ENCODE measurements at regions not wholly inside any gene's neighbourhood (a gene's known extent, or its start where the extent isn't known, plus 50 kb on each side); places are given as distances from the start of the nearest gene placed in this dataset.

DNA sequence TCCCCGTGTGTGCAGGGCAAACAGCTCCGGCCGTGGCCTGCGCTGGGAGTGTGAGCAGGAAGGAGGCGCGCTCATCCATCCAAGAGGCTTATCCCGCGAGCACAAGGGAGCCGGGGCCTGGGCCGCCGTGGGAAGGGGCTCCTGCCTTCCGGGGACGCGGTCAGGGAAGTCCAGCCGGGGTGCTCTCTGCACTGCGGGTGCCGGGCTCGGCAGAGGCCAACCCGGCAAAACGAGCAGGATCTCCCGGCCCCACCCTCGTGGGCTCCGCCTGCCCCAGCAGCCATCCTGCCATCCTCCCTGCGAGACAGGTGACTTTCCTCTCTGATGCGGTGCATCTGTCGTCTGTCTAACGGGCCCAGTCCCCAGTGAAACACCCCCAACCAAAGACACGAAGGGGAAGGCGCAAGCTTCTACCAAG, 244.2 kb downstream of the AUH start:
- ATAC-seq (ENCODE audit: insufficient read depth, low read depth), result no peak
- TF ChIP-seq, protein P1, sequence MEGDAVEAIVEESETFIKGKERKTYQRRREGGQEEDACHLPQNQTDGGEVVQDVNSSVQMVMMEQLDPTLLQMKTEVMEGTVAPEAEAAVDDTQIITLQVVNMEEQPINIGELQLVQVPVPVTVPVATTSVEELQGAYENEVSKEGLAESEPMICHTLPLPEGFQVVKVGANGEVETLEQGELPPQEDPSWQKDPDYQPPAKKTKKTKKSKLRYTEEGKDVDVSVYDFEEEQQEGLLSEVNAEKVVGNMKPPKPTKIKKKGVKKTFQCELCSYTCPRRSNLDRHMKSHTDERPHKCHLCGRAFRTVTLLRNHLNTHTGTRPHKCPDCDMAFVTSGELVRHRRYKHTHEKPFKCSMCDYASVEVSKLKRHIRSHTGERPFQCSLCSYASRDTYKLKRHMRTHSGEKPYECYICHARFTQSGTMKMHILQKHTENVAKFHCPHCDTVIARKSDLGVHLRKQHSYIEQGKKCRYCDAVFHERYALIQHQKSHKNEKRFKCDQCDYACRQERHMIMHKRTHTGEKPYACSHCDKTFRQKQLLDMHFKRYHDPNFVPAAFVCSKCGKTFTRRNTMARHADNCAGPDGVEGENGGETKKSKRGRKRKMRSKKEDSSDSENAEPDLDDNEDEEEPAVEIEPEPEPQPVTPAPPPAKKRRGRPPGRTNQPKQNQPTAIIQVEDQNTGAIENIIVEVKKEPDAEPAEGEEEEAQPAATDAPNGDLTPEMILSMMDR (IDR thresholded peaks at IDR 0.05; ENCODE audit: borderline replicate concordance, extremely low read depth, low read length, poor library complexity, severe bottlenecking), result no peak
- Histone ChIP-seq H3K27ac (ENCODE audit: low read length) (no peak overlapping the region), H3K4me1 (ENCODE audit: insufficient read depth, low read length) (no peaks in the 10 kb centered on the region), H3K9ac (ENCODE audit: low read depth, low read length) (no peak overlapping the region), H3K4me2 (ENCODE audit: insufficient read depth, low read length) (no peak overlapping the region), H3K27me3 (ENCODE audit: insufficient read depth, low read length, poor library complexity) (no peaks in the 10 kb centered on the region), H3K36me3 (ENCODE audit: insufficient read depth, low read length) (no peaks in the 10 kb centered on the region), H3K9me3 (ENCODE audit: insufficient read depth, low read length, severe bottlenecking) (no peaks in the 10 kb centered on the region), H4K20me1 (ENCODE audit: insufficient read depth, low read length) (no peaks in the 10 kb centered on the region), H3K4me3 (ENCODE audit: low read depth in 1 of 2, low read length in 2 of 2) (no peak overlapping the region), H2AFZ (ENCODE audit: low read depth, low read length) (no peak overlapping the region), H3K79me2 (ENCODE audit: insufficient read depth, low read length) (no peaks in the 10 kb centered on the region)
- DNase-seq, result no peak

DNA sequence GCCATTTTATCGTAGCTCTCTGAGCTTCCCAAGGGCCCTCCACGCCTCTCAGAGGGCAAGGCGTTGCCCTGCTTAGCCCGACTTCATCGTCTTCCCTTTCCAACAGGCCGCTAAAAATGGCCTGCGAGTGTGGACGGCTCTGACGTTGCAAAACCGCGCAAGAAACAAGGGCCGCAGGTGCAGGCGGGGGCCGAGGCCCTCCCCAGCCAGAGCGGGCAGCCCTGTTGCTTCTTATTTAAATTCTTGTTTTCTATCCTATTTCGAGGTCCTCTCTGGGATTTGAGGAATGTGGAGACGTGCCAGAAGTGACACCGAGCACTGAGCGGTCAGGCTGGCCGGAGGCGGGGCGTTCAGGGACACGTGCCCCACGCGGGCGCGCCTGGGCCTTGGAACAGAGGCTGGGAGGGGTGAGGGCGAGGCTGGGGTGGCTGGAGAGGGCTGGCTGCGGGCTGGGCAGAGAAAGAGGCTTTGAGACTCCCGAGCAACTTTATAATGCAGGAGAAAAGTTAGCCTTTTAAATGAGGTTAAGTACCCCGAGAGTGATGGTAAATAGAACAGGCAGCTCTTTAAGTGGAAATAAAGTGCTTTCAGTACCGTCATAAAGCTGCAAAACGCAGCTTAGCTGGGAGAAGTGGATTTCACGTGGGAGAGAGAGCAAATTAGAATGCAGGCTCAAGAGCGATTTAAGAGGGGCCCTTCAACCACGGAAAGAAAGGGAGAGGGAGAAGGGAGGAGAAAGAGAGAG, 243.6 kb downstream of the AUH start:
- DNase-seq (no peak), ATAC-seq (ENCODE audit: insufficient read depth, low read depth) (no peak)
- H3K79me2 ChIP-seq (ENCODE audit: insufficient read depth, low read length), result no peaks in the 10 kb centered on the region
- H3K36me3 ChIP-seq (ENCODE audit: insufficient read depth, low read length), result no peaks in the 10 kb centered on the region
- H3K9me3 ChIP-seq (ENCODE audit: insufficient read depth, low read length, severe bottlenecking), result no peaks in the 10 kb centered on the region
- H4K20me1 ChIP-seq (ENCODE audit: insufficient read depth, low read length), result no peaks in the 10 kb centered on the region
- no peak overlapping the region for H3K9ac ChIP-seq (ENCODE audit: low read depth, low read length)
- TF ChIP-seq EZH2 (IDR thresholded peaks at IDR 0.05; ENCODE audit: borderline replicate concordance, low read depth, low read length, severe bottlenecking), result no peak
- TF ChIP-seq, protein P1 (IDR thresholded peaks at IDR 0.05; ENCODE audit: borderline replicate concordance, extremely low read depth, low read length, poor library complexity, severe bottlenecking), result no peak
- H3K27ac ChIP-seq (ENCODE audit: low read length), result no peak overlapping the region
- H3K27me3 ChIP-seq (ENCODE audit: insufficient read depth, low read length, poor library complexity), result no peaks in the 10 kb centered on the region
- no peak overlapping the region for H2AFZ ChIP-seq (ENCODE audit: low read depth, low read length)
- H3K4me3 ChIP-seq (ENCODE audit: low read depth in 1 of 2, low read length in 2 of 2), result no peak overlapping the region
- no peak overlapping the region for H3K4me2 ChIP-seq (ENCODE audit: insufficient read depth, low read length)
- no peaks in the 10 kb centered on the region for H3K4me1 ChIP-seq (ENCODE audit: insufficient read depth, low read length)

DNA sequence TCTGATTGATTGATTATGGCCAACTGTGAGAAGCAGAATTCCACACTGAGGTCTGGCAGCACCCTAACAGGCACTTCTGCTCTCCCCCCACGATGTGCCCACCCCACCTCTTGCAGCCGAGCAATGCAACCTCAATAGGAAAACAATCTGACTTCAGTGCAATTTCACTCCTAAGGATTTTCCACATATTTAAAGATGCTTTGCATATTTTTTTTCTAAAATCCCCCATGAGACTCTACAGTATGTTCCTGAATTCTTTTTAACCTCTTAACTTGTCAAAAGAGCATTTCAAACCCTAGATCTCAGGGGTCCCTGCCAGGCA, 243.1 kb downstream of the AUH start:
- H3K79me2 ChIP-seq (ENCODE audit: insufficient read depth, low read length), result no peaks in the 10 kb centered on the region
- H3K4me2 ChIP-seq (ENCODE audit: insufficient read depth, low read length), result no peak overlapping the region
- DNase-seq (no peak), ATAC-seq (ENCODE audit: insufficient read depth, low read depth) (no peak)
- H3K27me3 ChIP-seq (ENCODE audit: insufficient read depth, low read length, poor library complexity), result no peaks in the 10 kb centered on the region
- no peak overlapping the region for H3K4me3 ChIP-seq (ENCODE audit: low read depth in 1 of 2, low read length in 2 of 2)
- no peak overlapping the region for H3K9ac ChIP-seq (ENCODE audit: low read depth, low read length)
- no peaks in the 10 kb centered on the region for H4K20me1 ChIP-seq (ENCODE audit: insufficient read depth, low read length)
- no peak overlapping the region for H2AFZ ChIP-seq (ENCODE audit: low read depth, low read length)
- no peak overlapping the region for H3K27ac ChIP-seq (ENCODE audit: low read length)
- H3K4me1 ChIP-seq (ENCODE audit: insufficient read depth, low read length), result no peaks in the 10 kb centered on the region
- H3K36me3 ChIP-seq (ENCODE audit: insufficient read depth, low read length), result no peaks in the 10 kb centered on the region
- TF ChIP-seq EZH2 (IDR thresholded peaks at IDR 0.05; ENCODE audit: borderline replicate concordance, low read depth, low read length, severe bottlenecking), result no peak
- TF ChIP-seq, protein P1 (IDR thresholded peaks at IDR 0.05; ENCODE audit: borderline replicate concordance, extremely low read depth, low read length, poor library complexity, severe bottlenecking), result no peak
- H3K9me3 ChIP-seq (ENCODE audit: insufficient read depth, low read length, severe bottlenecking), result no peaks in the 10 kb centered on the region

DNA sequence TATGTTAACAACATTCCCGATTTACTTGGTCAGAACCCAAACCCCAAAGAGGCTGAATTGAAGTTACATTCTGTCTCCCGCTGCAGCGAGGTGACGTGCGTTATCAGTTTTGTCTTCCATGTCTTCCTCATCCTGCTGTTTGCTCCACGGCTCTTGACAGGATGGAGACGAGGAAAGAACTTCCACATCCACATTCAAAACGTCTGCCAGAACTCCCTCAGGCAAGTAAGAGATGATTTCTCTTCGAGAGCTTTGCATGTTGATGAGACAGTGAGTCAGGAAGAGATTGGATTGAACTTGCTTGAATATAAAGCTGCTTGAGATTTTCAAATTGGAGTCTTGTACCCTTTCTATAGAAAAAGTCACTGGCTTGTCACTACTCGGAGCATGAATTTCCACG, 242.6 kb downstream of the AUH start:
- Histone ChIP-seq H3K4me3 (ENCODE audit: low read depth in 1 of 2, low read length in 2 of 2) (no peak overlapping the region), H3K27me3 (ENCODE audit: insufficient read depth, low read length, poor library complexity) (no peaks in the 10 kb centered on the region), H3K4me1 (ENCODE audit: insufficient read depth, low read length) (no peaks in the 10 kb centered on the region), H2AFZ (ENCODE audit: low read depth, low read length) (no peak overlapping the region), H3K9ac (ENCODE audit: low read depth, low read length) (no peak overlapping the region), H3K9me3 (ENCODE audit: insufficient read depth, low read length, severe bottlenecking) (no peaks in the 10 kb centered on the region), H3K36me3 (ENCODE audit: insufficient read depth, low read length) (no peaks in the 10 kb centered on the region), H3K4me2 (ENCODE audit: insufficient read depth, low read length) (no peak overlapping the region), H3K27ac (ENCODE audit: low read length) (no peak overlapping the region), H3K79me2 (ENCODE audit: insufficient read depth, low read length) (no peaks in the 10 kb centered on the region), H4K20me1 (ENCODE audit: insufficient read depth, low read length) (no peaks in the 10 kb centered on the region)
- TF ChIP-seq, protein P1 (IDR thresholded peaks at IDR 0.05; ENCODE audit: borderline replicate concordance, extremely low read depth, low read length, poor library complexity, severe bottlenecking), result no peak
- no peak for TF ChIP-seq EZH2 (IDR thresholded peaks at IDR 0.05; ENCODE audit: borderline replicate concordance, low read depth, low read length, severe bottlenecking)
- ATAC-seq (ENCODE audit: insufficient read depth, low read depth), result no peak
- no peak for DNase-seq

Data from DND-41 (cell line).